ENCODE measurements at regions not wholly inside any gene's neighbourhood (a gene's known extent, or its start where the extent isn't known, plus 50 kb on each side); places are given as distances from the start of the nearest gene placed in this dataset.

- H3K9ac ChIP-seq (ENCODE audit: low read depth, low read length, poor library complexity), result no peak overlapping the region
- no peak overlapping the region for H3K4me3 ChIP-seq (ENCODE audit: low read length in 2 of 2)
- no peaks in the 10 kb centered on the region for H3K79me1 ChIP-seq (ENCODE audit: low read depth, low read length)
- H2BK15ac ChIP-seq (ENCODE audit: low read length), result no peak overlapping the region
- no peak overlapping the region for H3K4ac ChIP-seq (ENCODE audit: low read length)
- H2BK12ac ChIP-seq (ENCODE audit: low read length), result no peak overlapping the region
- no peak overlapping the region for H2BK5ac ChIP-seq (ENCODE audit: low read length)
- no peak for DNase-seq (ENCODE audit: low spot score)
- no peaks in the 10 kb centered on the region for H3K9me3 ChIP-seq (replicated peaks in 1 of 2; ENCODE audit: control insufficient read depth in 2 of 2, insufficient read depth in 1 of 2, low read depth in 1 of 2, low read length in 2 of 2)
- no peak overlapping the region for H2AFZ ChIP-seq (ENCODE audit: low read length)
- H3K23ac ChIP-seq (ENCODE audit: low read depth, low read length, poor library complexity), result no peak overlapping the region
- no peaks in the 10 kb centered on the region for H3K27me3 ChIP-seq (ENCODE audit: control insufficient read depth in 3 of 3, insufficient read depth in 3 of 3, low read depth in 1 of 3, low read length in 3 of 3)
- no peaks in the 10 kb centered on the region for H3K36me3 ChIP-seq (replicated peaks in 1 of 2; ENCODE audit: control insufficient read depth in 2 of 2, insufficient read depth in 2 of 2, low read length in 2 of 2)
- no peak overlapping the region for H3K4me2 ChIP-seq (ENCODE audit: insufficient read depth, low read length, poor library complexity, severe bottlenecking)
- H3K14ac ChIP-seq (ENCODE audit: low read length), result no peak overlapping the region
- WGBS, 2 donors (ENCODE audit: extremely low coverage in 2 of 2, insufficient read length in 2 of 2, insufficient replicate concordance in 1 of 2), result no CpG with 5 or more reads among the region's 6 CpGs
- no peak overlapping the region for H3K27ac ChIP-seq (replicated peaks; ENCODE audit: low read length)
- no peaks in the 10 kb centered on the region for H3K4me1 ChIP-seq (ENCODE audit: control insufficient read depth in 2 of 2, insufficient read depth in 1 of 2, low read depth in 1 of 2, low read length in 2 of 2)
- H3K18ac ChIP-seq (ENCODE audit: low read length), result no peak overlapping the region
- H2BK120ac ChIP-seq (ENCODE audit: low read depth, low read length), result no peak overlapping the region
- no peak overlapping the region for H4K91ac ChIP-seq (ENCODE audit: low read depth, low read length, poor library complexity)
- H2AK5ac ChIP-seq (ENCODE audit: low read depth, low read length), result no peak overlapping the region
- no peak overlapping the region for H4K8ac ChIP-seq (ENCODE audit: low read depth, low read length)
Measured at GRCh38 chr10:61285749-61286148, 167.4 kb downstream of the TMEM26 start.

- no peak overlapping the region for H3K23ac ChIP-seq (ENCODE audit: low read depth, low read length, poor library complexity)
- DNase-seq (ENCODE audit: low spot score), result peak; percentile 17
- no peak overlapping the region for H3K14ac ChIP-seq (ENCODE audit: low read length)
- H3K4me1 ChIP-seq (ENCODE audit: control insufficient read depth in 2 of 2, insufficient read depth in 1 of 2, low read depth in 1 of 2, low read length in 2 of 2), result no peaks in the 10 kb centered on the region
- H2BK12ac ChIP-seq (ENCODE audit: low read length), result no peak overlapping the region
- H2BK120ac ChIP-seq (ENCODE audit: low read depth, low read length), result no peak overlapping the region
- H3K9me3 ChIP-seq (replicated peaks in 1 of 2; ENCODE audit: control insufficient read depth in 2 of 2, insufficient read depth in 1 of 2, low read depth in 1 of 2, low read length in 2 of 2), result no peaks in the 10 kb centered on the region
- H3K18ac ChIP-seq (ENCODE audit: low read length), result no peak overlapping the region
- no peaks in the 10 kb centered on the region for H3K36me3 ChIP-seq (replicated peaks in 1 of 2; ENCODE audit: control insufficient read depth in 2 of 2, insufficient read depth in 2 of 2, low read length in 2 of 2)
- no peaks in the 10 kb centered on the region for H3K27me3 ChIP-seq (ENCODE audit: control insufficient read depth in 3 of 3, insufficient read depth in 3 of 3, low read depth in 1 of 3, low read length in 3 of 3)
- no peak overlapping the region for H3K4me2 ChIP-seq (ENCODE audit: insufficient read depth, low read length, poor library complexity, severe bottlenecking)
- H4K91ac ChIP-seq (ENCODE audit: low read depth, low read length, poor library complexity), result no peak overlapping the region
- H2AK5ac ChIP-seq (ENCODE audit: low read depth, low read length), result no peak overlapping the region
- H4K8ac ChIP-seq (ENCODE audit: low read depth, low read length), result no peak overlapping the region
- no peak overlapping the region for H2AFZ ChIP-seq (ENCODE audit: low read length)
- H3K4ac ChIP-seq (ENCODE audit: low read length), result no peak overlapping the region
- no peak overlapping the region for H2BK5ac ChIP-seq (ENCODE audit: low read length)
- no CpG with 5 or more reads among the region's 5 CpGs for WGBS, 2 donors (ENCODE audit: extremely low coverage in 2 of 2, insufficient read length in 2 of 2, insufficient replicate concordance in 1 of 2)
- H3K4me3 ChIP-seq (ENCODE audit: low read length in 2 of 2), result no peak overlapping the region
- no peaks in the 10 kb centered on the region for H3K79me1 ChIP-seq (ENCODE audit: low read depth, low read length)
- no peak overlapping the region for H3K27ac ChIP-seq (replicated peaks; ENCODE audit: low read length)
- H3K9ac ChIP-seq (ENCODE audit: low read depth, low read length, poor library complexity), result no peak overlapping the region
- no peak overlapping the region for H2BK15ac ChIP-seq (ENCODE audit: low read length)
Measured at GRCh38 chr10:61284222-61284890, 168.8 kb downstream of the TMEM26 start.

GRCh38 chr10:61283481-61284221, 169.5 kb downstream of the TMEM26 start:
- Histone ChIP-seq H3K4me1 (ENCODE audit: control insufficient read depth in 2 of 2, insufficient read depth in 1 of 2, low read depth in 1 of 2, low read length in 2 of 2) (no peaks in the 10 kb centered on the region), H3K36me3 (replicated peaks in 1 of 2; ENCODE audit: control insufficient read depth in 2 of 2, insufficient read depth in 2 of 2, low read length in 2 of 2) (no peaks in the 10 kb centered on the region), H3K23ac (ENCODE audit: low read depth, low read length, poor library complexity) (no peak overlapping the region), H3K79me1 (ENCODE audit: low read depth, low read length) (no peaks in the 10 kb centered on the region), H2BK120ac (ENCODE audit: low read depth, low read length) (no peak overlapping the region), H3K9me3 (replicated peaks in 1 of 2; ENCODE audit: control insufficient read depth in 2 of 2, insufficient read depth in 1 of 2, low read depth in 1 of 2, low read length in 2 of 2) (no peaks in the 10 kb centered on the region), H3K4me2 (ENCODE audit: insufficient read depth, low read length, poor library complexity, severe bottlenecking) (no peak overlapping the region), H2BK5ac (ENCODE audit: low read length) (no peak overlapping the region), H3K27me3 (ENCODE audit: control insufficient read depth in 3 of 3, insufficient read depth in 3 of 3, low read depth in 1 of 3, low read length in 3 of 3) (no peaks in the 10 kb centered on the region), H3K14ac (ENCODE audit: low read length) (no peak overlapping the region), H2BK12ac (ENCODE audit: low read length) (no peak overlapping the region), H3K4ac (ENCODE audit: low read length) (no peak overlapping the region), H2AFZ (ENCODE audit: low read length) (no peak overlapping the region), H2AK5ac (ENCODE audit: low read depth, low read length) (no peak overlapping the region), H2BK15ac (ENCODE audit: low read length) (no peak overlapping the region), H4K8ac (ENCODE audit: low read depth, low read length) (no peak overlapping the region), H3K18ac (ENCODE audit: low read length) (no peak overlapping the region), H3K4me3 (ENCODE audit: low read length in 2 of 2) (no peak overlapping the region), H4K91ac (ENCODE audit: low read depth, low read length, poor library complexity) (no peak overlapping the region), H3K9ac (ENCODE audit: low read depth, low read length, poor library complexity) (no peak overlapping the region), H3K27ac (replicated peaks; ENCODE audit: low read length) (no peak overlapping the region)
- DNase-seq (ENCODE audit: low spot score), result no peak
- no CpG with 5 or more reads among the region's 3 CpGs for WGBS, 2 donors (ENCODE audit: extremely low coverage in 2 of 2, insufficient read length in 2 of 2, insufficient replicate concordance in 1 of 2)

GRCh38 chr10:61283066-61283465, 170.1 kb downstream of the TMEM26 start:
- Histone ChIP-seq H2BK15ac (ENCODE audit: low read length) (no peak overlapping the region), H3K4me2 (ENCODE audit: insufficient read depth, low read length, poor library complexity, severe bottlenecking) (no peak overlapping the region), H3K4ac (ENCODE audit: low read length) (no peak overlapping the region), H3K79me1 (ENCODE audit: low read depth, low read length) (no peaks in the 10 kb centered on the region), H3K36me3 (replicated peaks in 1 of 2; ENCODE audit: control insufficient read depth in 2 of 2, insufficient read depth in 2 of 2, low read length in 2 of 2) (no peaks in the 10 kb centered on the region), H3K27ac (replicated peaks; ENCODE audit: low read length) (no peak overlapping the region), H3K14ac (ENCODE audit: low read length) (no peak overlapping the region), H4K8ac (ENCODE audit: low read depth, low read length) (no peak overlapping the region), H3K23ac (ENCODE audit: low read depth, low read length, poor library complexity) (no peak overlapping the region), H3K9ac (ENCODE audit: low read depth, low read length, poor library complexity) (no peak overlapping the region), H3K27me3 (ENCODE audit: control insufficient read depth in 3 of 3, insufficient read depth in 3 of 3, low read depth in 1 of 3, low read length in 3 of 3) (no peaks in the 10 kb centered on the region), H2AFZ (ENCODE audit: low read length) (no peak overlapping the region), H3K18ac (ENCODE audit: low read length) (no peak overlapping the region), H3K4me1 (ENCODE audit: control insufficient read depth in 2 of 2, insufficient read depth in 1 of 2, low read depth in 1 of 2, low read length in 2 of 2) (no peaks in the 10 kb centered on the region), H2AK5ac (ENCODE audit: low read depth, low read length) (no peak overlapping the region), H3K9me3 (replicated peaks in 1 of 2; ENCODE audit: control insufficient read depth in 2 of 2, insufficient read depth in 1 of 2, low read depth in 1 of 2, low read length in 2 of 2) (no peaks in the 10 kb centered on the region), H2BK5ac (ENCODE audit: low read length) (no peak overlapping the region), H2BK12ac (ENCODE audit: low read length) (no peak overlapping the region), H2BK120ac (ENCODE audit: low read depth, low read length) (no peak overlapping the region), H3K4me3 (ENCODE audit: low read length in 2 of 2) (no peak overlapping the region), H4K91ac (ENCODE audit: low read depth, low read length, poor library complexity) (no peak overlapping the region)
- no peak for DNase-seq (ENCODE audit: low spot score)
- no CpG with 5 or more reads among the region's 2 CpGs for WGBS, 2 donors (ENCODE audit: extremely low coverage in 2 of 2, insufficient read length in 2 of 2, insufficient replicate concordance in 1 of 2)
